ENCODE measurements at regions not wholly inside any gene's neighbourhood (a gene's known extent, or its start where the extent isn't known, plus 50 kb on each side); places are given as distances from the start of the nearest gene placed in this dataset.

- no peak for DNase-seq (ENCODE audit: extremely low read depth, low read depth)
- no peak for TF ChIP-seq CTCF (IDR thresholded peaks at IDR 0.05; ENCODE audit: low read depth, low read length)
Measured at GRCh38 chr10:131773370-131774343, 127.2 kb upstream of the PPP2R2D start.

GRCh38 chr10:131774681-131775085, 126.1 kb upstream of the PPP2R2D start:
- DNase-seq (ENCODE audit: extremely low read depth, low read depth): no peak
- no peak for TF ChIP-seq CTCF (IDR thresholded peaks at IDR 0.05; ENCODE audit: low read depth, low read length)

- DNase-seq (ENCODE audit: extremely low read depth, low read depth): no peak
Measured at GRCh38 chr10:131775433-131775832, 125.4 kb upstream of the PPP2R2D start.

GRCh38 chr10:131775833-131776232, 125.0 kb upstream of the PPP2R2D start:
- DNase-seq (ENCODE audit: extremely low read depth, low read depth): no peak
- no peak for TF ChIP-seq CTCF (IDR thresholded peaks at IDR 0.05; ENCODE audit: low read depth, low read length)

More at GRCh38 chr10:131775433-131775832, 125.4 kb upstream of the PPP2R2D start:
- TF ChIP-seq CTCF (IDR thresholded peaks at IDR 0.05; ENCODE audit: low read depth, low read length): no peak

GRCh38 chr10:131776496-131776895, 124.3 kb upstream of the PPP2R2D start:
- TF ChIP-seq CTCF (IDR thresholded peaks at IDR 0.05; ENCODE audit: low read depth, low read length): no peak
- no peak for DNase-seq (ENCODE audit: extremely low read depth, low read depth)

- no peak for DNase-seq (ENCODE audit: extremely low read depth, low read depth)
- no peak for TF ChIP-seq CTCF (IDR thresholded peaks at IDR 0.05; ENCODE audit: low read depth, low read length)
Measured at GRCh38 chr10:131777162-131777561, 123.6 kb upstream of the PPP2R2D start.

- no peak for DNase-seq (ENCODE audit: extremely low read depth, low read depth)
- no peak for TF ChIP-seq CTCF (IDR thresholded peaks at IDR 0.05; ENCODE audit: low read depth, low read length)
Measured at GRCh38 chr10:131777921-131778320, 122.9 kb upstream of the PPP2R2D start.
